ENCODE measurements at regions not wholly inside any gene's neighbourhood (a gene's known extent, or its start where the extent isn't known, plus 50 kb on each side); places are given as distances from the start of the nearest gene placed in this dataset.

- TF ChIP-seq CTCF (IDR thresholded peaks at IDR 0.05) (no peak), POLR2A (IDR thresholded peaks at IDR 0.05) (no peak)
Observed at GRCh38 chr17:71548540-71549190, 572.2 kb upstream of the SOX9 start.

Data from Peyer's patch (tissue), 4 donors.